Suprapubic skin (tissue), 4 donors: ENCODE measurements at regions not wholly inside any gene's neighbourhood (a gene's known extent, or its start where the extent isn't known, plus 50 kb on each side); places are given as distances from the start of the nearest gene placed in this dataset.
A peak's percentile ranks its signal among the peaks of the same experiment; 100 is the strongest.

Source experiments
- DNase-seq, 2 donors: peaks; one replicate each; pipeline ENCODE4 v3.0.0-alpha.2; 2019; ENCODE audit warnings: low spot score in 2 of 2
- H3K27ac ChIP-seq: fragments of 200-600 bp; sonication (generic); one replicate; pipeline ENCODE4 v1.5.1; 2019
- H3K27me3 ChIP-seq: fragments of 200-600 bp; sonication (generic); one replicate; pipeline ENCODE4 v1.5.1; 2019
- H3K36me3 ChIP-seq: fragments of 200-600 bp; sonication (generic); one replicate; pipeline ENCODE4 v1.5.1; 2019
- H3K4me1 ChIP-seq: fragments of 200-600 bp; sonication (generic); one replicate; pipeline ENCODE4 v1.5.1; 2019
- H3K4me3 ChIP-seq: fragments of 200-600 bp; sonication (generic); one replicate; pipeline ENCODE4 v1.5.1; 2019; ENCODE audit warnings: mild to moderate bottlenecking
- H3K9me3 ChIP-seq: fragments of 200-600 bp; sonication (generic); one replicate; pipeline ENCODE4 v1.5.1; 2019
- CTCF ChIP-seq, 2 donors: fragments of 200-600 bp in 1 of 2; fragments of 450-650 bp in 1 of 2; sonication (generic) in 1 of 2; IDR thresholded peaks; one replicate each; pipeline ENCODE4 v1.5.1; 2016 to 2019; ENCODE audit warnings: antibody characterized with exemption in 2 of 2, mild to moderate bottlenecking in 1 of 2, moderate library complexity in 1 of 2
- EP300 ChIP-seq: sonication (generic); formaldehyde crosslinking; IDR thresholded peaks from one replicate; pipeline ENCODE4 v1.6.1; 2017; ENCODE audit warnings: antibody characterized with exemption
- POLR2A ChIP-seq, 2 donors: fragments of 450-650 bp; IDR thresholded peaks; one replicate each; pipeline ENCODE4 v1.6.1; 2017; ENCODE audit warnings: antibody characterized with exemption in 2 of 2, mild to moderate bottlenecking in 2 of 2, moderate library complexity in 2 of 2
- POLR2AphosphoS5 ChIP-seq, 3 donors: sonication (generic); formaldehyde crosslinking; IDR thresholded peaks; one replicate each; pipeline ENCODE4 v1.6.1; 2017; ENCODE audit warnings: antibody characterized with exemption in 3 of 3
- WGBS: methylation state at CpG from one replicate; pipeline ENCODE4 v1.1.5; 2018; 5-methylcytosine and 5-hydroxymethylcytosine counted together

- Histone ChIP-seq H3K36me3 (no peaks in the 10 kb centered on the region), H3K4me1 (no peaks in the 10 kb centered on the region), H3K9me3 (peaks cover 7% of the 10 kb centered on the region), H3K27ac (no peak overlapping the region), H3K27me3 (no peaks in the 10 kb centered on the region), H3K4me3 (no peak overlapping the region)
- 96% methylated on average over 1 of the region's 1 CpG for WGBS
- no peak for DNase-seq
- TF ChIP-seq EP300 (no peak), POLR2A (IDR thresholded peaks at IDR 0.05) (no peak), POLR2AphosphoS5 (IDR thresholded peaks at IDR 0.05) (no peak), CTCF (IDR thresholded peaks at IDR 0.05) (no peak)
Observed at GRCh38 chr11:16430674-16431073, 74.3 kb upstream of the SOX6 start.

GRCh38 chr11:16421826-16422225 is 65.5 kb upstream of the SOX6 start:
- TF ChIP-seq POLR2AphosphoS5 (IDR thresholded peaks at IDR 0.05), result no peak

GRCh38 chr11:16418428-16419097 is 62.2 kb upstream of the SOX6 start:
- peaks cover 3% of the 10 kb centered on the region for H3K4me1 ChIP-seq
- H3K9me3 ChIP-seq, result no peaks in the 10 kb centered on the region
- H3K36me3 ChIP-seq, result no peaks in the 10 kb centered on the region
- H3K4me3 ChIP-seq, result no peak overlapping the region
- H3K27me3 ChIP-seq, result no peaks in the 10 kb centered on the region
- no peak for DNase-seq
- peak overlapping the region; percentile 8 for H3K27ac ChIP-seq
- no peak for TF ChIP-seq POLR2AphosphoS5 (IDR thresholded peaks at IDR 0.05)
- no peak for TF ChIP-seq CTCF (IDR thresholded peaks at IDR 0.05)
- no peak for TF ChIP-seq POLR2A (IDR thresholded peaks at IDR 0.05)
- no peak for TF ChIP-seq EP300
- WGBS, result 35% methylated on average over 5 of the region's 5 CpGs

More at GRCh38 chr11:16421826-16422225, 65.5 kb upstream of the SOX6 start:
- Histone ChIP-seq H3K4me3 (no peak overlapping the region), H3K4me1 (peaks cover 3% of the 10 kb centered on the region), H3K36me3 (no peaks in the 10 kb centered on the region), H3K9me3 (no peaks in the 10 kb centered on the region), H3K27ac (no peak overlapping the region), H3K27me3 (no peaks in the 10 kb centered on the region)
- WGBS, result 58% methylated on average over 2 of the region's 2 CpGs
- no peak for DNase-seq

GRCh38 chr11:16412525-16413172 is 56.3 kb upstream of the SOX6 start:
- Histone ChIP-seq H3K27me3 (no peaks in the 10 kb centered on the region), H3K36me3 (no peaks in the 10 kb centered on the region), H3K4me1 (peaks cover 4% of the 10 kb centered on the region), H3K27ac (no peak overlapping the region), H3K4me3 (no peak overlapping the region), H3K9me3 (no peaks in the 10 kb centered on the region)
- DNase-seq, result no peak
- no peak for TF ChIP-seq EP300
- no peak for TF ChIP-seq CTCF (IDR thresholded peaks at IDR 0.05)
- no peak for TF ChIP-seq POLR2A (IDR thresholded peaks at IDR 0.05)
- 29% methylated on average over 1 of the region's 1 CpG for WGBS

- Histone ChIP-seq H3K27ac (no peak overlapping the region), H3K27me3 (no peaks in the 10 kb centered on the region), H3K4me1 (peaks cover 4% of the 10 kb centered on the region), H3K9me3 (no peaks in the 10 kb centered on the region), H3K4me3 (no peak overlapping the region), H3K36me3 (no peaks in the 10 kb centered on the region)
- no peak for DNase-seq
- TF ChIP-seq POLR2A (IDR thresholded peaks at IDR 0.05), result no peak
- TF ChIP-seq EP300, result no peak
- no peak for TF ChIP-seq POLR2AphosphoS5 (IDR thresholded peaks at IDR 0.05)
- no peak for TF ChIP-seq CTCF (IDR thresholded peaks at IDR 0.05)
- WGBS, result 70% methylated on average over 5 of the region's 5 CpGs
Observed at GRCh38 chr11:16410479-16410878, 54.1 kb upstream of the SOX6 start.
